ENCODE measurements at regions not wholly inside any gene's neighbourhood (a gene's known extent, or its start where the extent isn't known, plus 50 kb on each side); places are given as distances from the start of the nearest gene placed in this dataset.

- no peaks in the 10 kb centered on the region for H3K9me3 ChIP-seq (ENCODE audit: control insufficient read depth in 1 of 2, insufficient read depth in 1 of 2, low read depth in 1 of 2, low read length in 2 of 2)
- H3K4me1 ChIP-seq (ENCODE audit: control insufficient read depth in 1 of 2, insufficient read depth in 2 of 2, low read length in 2 of 2) = no peaks in the 10 kb centered on the region
- H3K27me3 ChIP-seq (ENCODE audit: insufficient read depth, low read length) = no peaks in the 10 kb centered on the region
- no peak overlapping the region for H3K9ac ChIP-seq (ENCODE audit: low read length)
- no peaks in the 10 kb centered on the region for H4K20me1 ChIP-seq (ENCODE audit: insufficient read depth)
- ATAC-seq (no peak), DNase-seq (ENCODE audit: low read depth, low spot score) (no peak)
- intact Hi-C loops (cut with micrococcal nuclease) = no loop called here
- no TSS peak for BruUV-seq (replicated peaks)
- no peak overlapping the region for H2AFZ ChIP-seq (ENCODE audit: low read depth, low read length, poor library complexity, severe bottlenecking)
- CTCF ChIA-PET = no interaction called here
- POLR2A ChIA-PET = no interaction called here
- no peaks in the 10 kb centered on the region for H3K79me2 ChIP-seq (ENCODE audit: insufficient read depth, low read length)
- TF ChIP-seq TCF7L2 (IDR thresholded peaks at IDR 0.05; ENCODE audit: borderline replicate concordance, extremely low read depth, insufficient read depth, insufficient read length) (no peak), CTCF (IDR thresholded peaks at IDR 0.05 in 2 of 3, conservative IDR thresholded peaks at IDR 0.05 in 1 of 3; ENCODE audit: borderline replicate concordance in 1 of 3, insufficient read depth in 1 of 3, low read depth in 2 of 3, low read length in 2 of 3) (no peak), ZBTB33 (IDR thresholded peaks at IDR 0.05; ENCODE audit: extremely low read depth, insufficient replicate concordance, low read length) (no peak), ZFX (IDR thresholded peaks at IDR 0.05) (no peak), CEBPB (IDR thresholded peaks at IDR 0.05; ENCODE audit: low read depth) (no peak), JUND (IDR thresholded peaks at IDR 0.05) (no peak), ATF3 (IDR thresholded peaks at IDR 0.05) (no peak), ZNF274 (IDR thresholded peaks at IDR 0.05; ENCODE audit: low read depth, low read length) (no peak), MAX (IDR thresholded peaks at IDR 0.05) (no peak)
- H3K36me3 ChIP-seq (ENCODE audit: control insufficient read depth in 1 of 2, insufficient read depth in 2 of 2, low read length in 2 of 2) = no peaks in the 10 kb centered on the region
- RAD21 ChIA-PET (ENCODE audit: low non-redundant PET in 1 of 2, low total read pairs in 2 of 2, uncharacterized antibody in 2 of 2, unreplicated experiment in 2 of 2) = interaction anchor here in 1 of 2 experiments (0.6 kb wide), 1 partner anchor 470 kb away, joined by 3 read pairs; no protein-coding TSS in a partner anchor
- no peak overlapping the region for H3K27ac ChIP-seq (ENCODE audit: low read depth, low read length)
- H3K4me2 ChIP-seq (ENCODE audit: low read length) = no peak overlapping the region
- H3K4me3 ChIP-seq (replicated peaks in 1 of 2; ENCODE audit: low read depth in 1 of 2, low read length in 2 of 2) = no peak overlapping the region
- H3K9me2 ChIP-seq (ENCODE audit: insufficient read depth) = no peaks in the 10 kb centered on the region
Observed at GRCh38 chr12:19648591-19648990, 209.3 kb downstream of the AEBP2 start.
